Breast epithelium (tissue), 4 donors: ENCODE measurements at regions not wholly inside any gene's neighbourhood (a gene's known extent, or its start where the extent isn't known, plus 50 kb on each side); places are given as distances from the start of the nearest gene placed in this dataset.
"Not testable (repeated sequence)": the region's sequence is repeated elsewhere in the genome, so short reads cannot be mapped to it uniquely, and the experiment has no call there.

Experiments
- DNase-seq, 2 donors: peaks; one replicate each; pipeline ENCODE4 v3.0.0-alpha.2; 2019; ENCODE audit warnings: low spot score in 2 of 2
- H3K27ac ChIP-seq, 2 donors: fragments of 200-600 bp; sonication (generic) in 1 of 2; one replicate each; pipeline ENCODE4 v1.5.1; 2016 to 2019; ENCODE audit warnings: mild to moderate bottlenecking in 1 of 2
- H3K27me3 ChIP-seq, 2 donors: fragments of 200-600 bp; sonication (generic) in 1 of 2; one replicate each; pipeline versions ENCODE4 v1.5.1 to v1.6.0; 2017 to 2019; ENCODE audit warnings: control low read depth in 1 of 2, mild to moderate bottlenecking in 1 of 2
- H3K36me3 ChIP-seq: fragments of 200-600 bp; one replicate; pipeline ENCODE4 v1.5.1; 2019
- H3K4me1 ChIP-seq, 2 donors: fragments of 200-600 bp; sonication (generic); one replicate each; pipeline ENCODE4 v1.5.1; 2016 to 2019; ENCODE audit warnings: control low read depth in 1 of 2
- H3K4me3 ChIP-seq, 3 donors: fragments of 200-600 bp; sonication (generic); 1 replicate in 2 of 3; 2 replicates in 1 of 3; pipeline ENCODE4 v1.5.1; 2016 to 2019; ENCODE audit warnings: mild to moderate bottlenecking in 3 of 3, moderate library complexity in 2 of 3
- H3K9me3 ChIP-seq, 2 donors: fragments of 200-600 bp; sonication (generic) in 1 of 2; one replicate each; pipeline ENCODE4 v1.5.1; 2016 to 2019; ENCODE audit warnings: control low read depth in 1 of 2
- CTCF ChIP-seq, 3 donors: fragments of 450-650 bp; IDR thresholded peaks; one replicate each; pipeline ENCODE4 v1.5.1; 2016 to 2017; ENCODE audit warnings: antibody characterized with exemption in 3 of 3, mild to moderate bottlenecking in 3 of 3, moderate library complexity in 3 of 3
- POLR2A ChIP-seq: fragments of 450-650 bp; IDR thresholded peaks from one replicate; pipeline ENCODE4 v1.6.1; 2016; ENCODE audit warnings: antibody characterized with exemption, mild to moderate bottlenecking, moderate library complexity
- POLR2AphosphoS5 ChIP-seq, 3 donors: sonication (generic); formaldehyde crosslinking; IDR thresholded peaks; one replicate each; pipeline ENCODE4 v1.6.1; 2017; ENCODE audit warnings: antibody characterized with exemption in 3 of 3
- intact Hi-C: fragments of 100-400 bp; cut with DNase I; formaldehyde crosslinking; loops from one replicate; pipeline ENCODE4 v1.15.1; 2023; ENCODE audit warnings: low total_unique reads

- no peak overlapping the region for H3K4me3 ChIP-seq
- intact Hi-C loops, result no loop called here
- no peak for TF ChIP-seq POLR2A
- TF ChIP-seq CTCF (IDR thresholded peaks at IDR 0.05), result no peak
- TF ChIP-seq POLR2AphosphoS5 (IDR thresholded peaks at IDR 0.05), result no peak
These were observed 1682.4 kb downstream of the LRRC4C start for GRCh38 chr11:39777035-39777434.

GRCh38 chr11:39772525-39773137, 1686.8 kb downstream of the LRRC4C start:
- H3K27ac ChIP-seq, result no peak overlapping the region
- intact Hi-C loops, result no loop called here
- no peak for DNase-seq
- H3K4me3 ChIP-seq, result no peak overlapping the region
- H3K9me3 ChIP-seq, result no peaks in the 10 kb centered on the region
- H3K4me1 ChIP-seq, result no peaks in the 10 kb centered on the region
- H3K27me3 ChIP-seq, result no peaks in the 10 kb centered on the region
- no peaks in the 10 kb centered on the region for H3K36me3 ChIP-seq
- TF ChIP-seq POLR2AphosphoS5 (IDR thresholded peaks at IDR 0.05) (no peak), POLR2A (no peak), CTCF (IDR thresholded peaks at IDR 0.05) (no peak)

More at GRCh38 chr11:39777035-39777434, 1682.4 kb downstream of the LRRC4C start:
- Histone ChIP-seq H3K9me3 (no peaks in the 10 kb centered on the region), H3K36me3 (no peaks in the 10 kb centered on the region), H3K27ac (no peak overlapping the region), H3K27me3 (no peaks in the 10 kb centered on the region), H3K4me1 (no peaks in the 10 kb centered on the region)
- DNase-seq, result no peak

- Histone ChIP-seq H3K27ac (no peak overlapping the region), H3K4me3 (no peak overlapping the region), H3K27me3 (no peaks in the 10 kb centered on the region), H3K9me3 (no peaks in the 10 kb centered on the region), H3K4me1 (no peaks in the 10 kb centered on the region), H3K36me3 (no peaks in the 10 kb centered on the region)
- DNase-seq, result no peak
- intact Hi-C loops, result no loop called here
- no peak for TF ChIP-seq POLR2AphosphoS5 (IDR thresholded peaks at IDR 0.05)
- TF ChIP-seq POLR2A, result no peak
- no peak for TF ChIP-seq CTCF (IDR thresholded peaks at IDR 0.05)
These were observed 1691.2 kb downstream of the LRRC4C start for GRCh38 chr11:39768214-39768613.

GRCh38 chr11:39745401-39745800, 1714.1 kb downstream of the LRRC4C start:
- Histone ChIP-seq H3K9me3 (no peaks in the 10 kb centered on the region), H3K4me3 (no peak overlapping the region), H3K27me3 (no peaks in the 10 kb centered on the region), H3K4me1 (no peaks in the 10 kb centered on the region), H3K36me3 (no peaks in the 10 kb centered on the region), H3K27ac (no peak overlapping the region)
- intact Hi-C loops, result no loop called here
- DNase-seq, result no peak
- TF ChIP-seq POLR2A (no peak), CTCF (IDR thresholded peaks at IDR 0.05) (no peak), POLR2AphosphoS5 (IDR thresholded peaks at IDR 0.05) (no peak)

GRCh38 chr11:39741066-39741465, 1718.4 kb downstream of the LRRC4C start:
- H3K27ac ChIP-seq, result no peak overlapping the region
- no peak overlapping the region for H3K4me3 ChIP-seq
- intact Hi-C loops, result no loop called here
- H3K27me3 ChIP-seq, result no peaks in the 10 kb centered on the region
- TF ChIP-seq POLR2A (no peak), POLR2AphosphoS5 (IDR thresholded peaks at IDR 0.05) (no peak), CTCF (IDR thresholded peaks at IDR 0.05) (no peak)
- H3K36me3 ChIP-seq, result no peaks in the 10 kb centered on the region
- DNase-seq, result no peak
- no peaks in the 10 kb centered on the region for H3K9me3 ChIP-seq
- no peaks in the 10 kb centered on the region for H3K4me1 ChIP-seq

- H3K27ac ChIP-seq, H3K4me3 ChIP-seq, H3K36me3 ChIP-seq, H3K27me3 ChIP-seq, H3K9me3 ChIP-seq, H3K4me1 ChIP-seq, DNase-seq: not testable (repeated sequence)
- intact Hi-C loops, result loop anchor here (5.0 kb wide), 1 partner anchor 1329 kb away; no protein-coding TSS in a partner anchor
These were observed 1723.1 kb downstream of the LRRC4C start for GRCh38 chr11:39736351-39736750.
